ENCODE measurements at regions not wholly inside any gene's neighbourhood (a gene's known extent, or its start where the extent isn't known, plus 50 kb on each side); places are given as distances from the start of the nearest gene placed in this dataset.

DNA sequence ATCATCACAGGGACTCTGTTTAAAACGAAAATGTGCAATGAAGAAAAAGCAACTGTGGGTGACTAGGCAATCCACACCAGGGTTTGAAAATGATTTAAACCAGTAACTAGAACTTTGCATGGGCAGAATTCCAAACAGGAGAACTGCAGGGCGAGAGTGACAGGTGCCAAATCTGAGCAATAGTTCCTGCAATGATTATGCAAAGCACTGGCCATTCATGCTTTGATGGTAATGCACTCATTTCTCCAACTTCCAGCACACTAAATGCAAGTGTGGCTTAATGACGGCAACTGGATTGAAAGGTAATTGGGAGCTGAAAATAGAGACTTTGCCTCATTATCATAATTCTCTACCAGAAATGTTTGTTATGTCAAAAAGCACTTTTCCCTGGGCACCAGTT, 140.5 kb upstream of the TMCC3 start:
- H3K36me3 ChIP-seq (ENCODE audit: insufficient read depth, low read length): no peaks in the 10 kb centered on the region
- H3K9ac ChIP-seq (ENCODE audit: low read length): peak overlapping the region; percentile 42
- no peaks in the 10 kb centered on the region for H4K20me1 ChIP-seq (ENCODE audit: insufficient read depth)
- H3K79me2 ChIP-seq (replicated peaks; ENCODE audit: insufficient read depth, low read length): no peaks in the 10 kb centered on the region
- peak overlapping the region; percentile 89 for H3K27ac ChIP-seq (ENCODE audit: low read length)
- H3K4me2 ChIP-seq (ENCODE audit: low read length): peak overlapping the region; percentile 20
- H3K4me3 ChIP-seq (ENCODE audit: low read length): peak overlapping the region; percentile 21
- TF ChIP-seq POLR2AphosphoS5 (IDR thresholded peaks at IDR 0.05): peak; percentile 19
- TF ChIP-seq RAD21 (conservative IDR thresholded peaks at IDR 0.05): no peak
- peak; percentile 23 for TF ChIP-seq EP300 (conservative IDR thresholded peaks at IDR 0.05; ENCODE audit: poor library complexity, severe bottlenecking)
- TF ChIP-seq, protein P1, sequence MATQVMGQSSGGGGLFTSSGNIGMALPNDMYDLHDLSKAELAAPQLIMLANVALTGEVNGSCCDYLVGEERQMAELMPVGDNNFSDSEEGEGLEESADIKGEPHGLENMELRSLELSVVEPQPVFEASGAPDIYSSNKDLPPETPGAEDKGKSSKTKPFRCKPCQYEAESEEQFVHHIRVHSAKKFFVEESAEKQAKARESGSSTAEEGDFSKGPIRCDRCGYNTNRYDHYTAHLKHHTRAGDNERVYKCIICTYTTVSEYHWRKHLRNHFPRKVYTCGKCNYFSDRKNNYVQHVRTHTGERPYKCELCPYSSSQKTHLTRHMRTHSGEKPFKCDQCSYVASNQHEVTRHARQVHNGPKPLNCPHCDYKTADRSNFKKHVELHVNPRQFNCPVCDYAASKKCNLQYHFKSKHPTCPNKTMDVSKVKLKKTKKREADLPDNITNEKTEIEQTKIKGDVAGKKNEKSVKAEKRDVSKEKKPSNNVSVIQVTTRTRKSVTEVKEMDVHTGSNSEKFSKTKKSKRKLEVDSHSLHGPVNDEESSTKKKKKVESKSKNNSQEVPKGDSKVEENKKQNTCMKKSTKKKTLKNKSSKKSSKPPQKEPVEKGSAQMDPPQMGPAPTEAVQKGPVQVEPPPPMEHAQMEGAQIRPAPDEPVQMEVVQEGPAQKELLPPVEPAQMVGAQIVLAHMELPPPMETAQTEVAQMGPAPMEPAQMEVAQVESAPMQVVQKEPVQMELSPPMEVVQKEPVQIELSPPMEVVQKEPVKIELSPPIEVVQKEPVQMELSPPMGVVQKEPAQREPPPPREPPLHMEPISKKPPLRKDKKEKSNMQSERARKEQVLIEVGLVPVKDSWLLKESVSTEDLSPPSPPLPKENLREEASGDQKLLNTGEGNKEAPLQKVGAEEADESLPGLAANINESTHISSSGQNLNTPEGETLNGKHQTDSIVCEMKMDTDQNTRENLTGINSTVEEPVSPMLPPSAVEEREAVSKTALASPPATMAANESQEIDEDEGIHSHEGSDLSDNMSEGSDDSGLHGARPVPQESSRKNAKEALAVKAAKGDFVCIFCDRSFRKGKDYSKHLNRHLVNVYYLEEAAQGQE (IDR thresholded peaks at IDR 0.05; ENCODE audit: borderline replicate concordance): peak; percentile 69
- no peak for TF ChIP-seq MXI1 (conservative IDR thresholded peaks at IDR 0.05; ENCODE audit: poor library complexity, severe bottlenecking)
- TF ChIP-seq TAF1 (IDR thresholded peaks at IDR 0.05; ENCODE audit: low read depth): no peak
- TF ChIP-seq EZH2 (IDR thresholded peaks at IDR 0.05; ENCODE audit: borderline replicate concordance, insufficient read depth, low read length, poor library complexity, severe bottlenecking): no peak
- no peaks in the 10 kb centered on the region for H3F3A ChIP-seq (ENCODE audit: insufficient read depth, low read length, poor library complexity, severe bottlenecking)
- H2AFZ ChIP-seq (ENCODE audit: low read depth, low read length): peak overlapping the region; percentile 28
- no peaks in the 10 kb centered on the region for H3K9me3 ChIP-seq (ENCODE audit: low read length)
- H3K9me2 ChIP-seq (ENCODE audit: insufficient read depth, low read length): no peaks in the 10 kb centered on the region
- H3K27me3 ChIP-seq (ENCODE audit: insufficient read depth, low read depth, low read length): no peaks in the 10 kb centered on the region

DNA sequence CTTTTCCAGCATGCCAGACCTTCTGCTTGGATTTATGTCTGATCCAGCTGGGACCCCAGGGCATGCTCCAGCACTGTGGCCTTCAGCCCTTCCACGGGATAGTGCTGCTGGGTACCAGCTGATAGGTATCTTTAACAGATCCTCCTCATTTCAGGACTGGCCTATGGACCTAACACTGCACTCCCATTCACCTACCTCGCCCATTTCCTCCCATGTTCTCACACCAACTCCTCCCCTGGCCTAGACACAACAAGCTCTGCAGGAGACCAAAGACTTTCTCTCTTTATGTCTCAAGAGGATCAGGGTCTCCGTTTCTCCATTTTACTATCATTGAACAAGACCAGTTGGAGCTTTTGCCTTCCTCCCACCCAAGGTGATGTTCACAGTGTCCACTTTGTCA, 140.0 kb upstream of the TMCC3 start:
- H3K4me2 ChIP-seq (ENCODE audit: low read length): peak overlapping the region; percentile 20
- no peaks in the 10 kb centered on the region for H3K27me3 ChIP-seq (ENCODE audit: insufficient read depth, low read depth, low read length)
- no peaks in the 10 kb centered on the region for H3K36me3 ChIP-seq (ENCODE audit: insufficient read depth, low read length)
- H3F3A ChIP-seq (ENCODE audit: insufficient read depth, low read length, poor library complexity, severe bottlenecking): no peaks in the 10 kb centered on the region
- TF ChIP-seq TAF1 (IDR thresholded peaks at IDR 0.05; ENCODE audit: low read depth) (no peak), EP300 (conservative IDR thresholded peaks at IDR 0.05; ENCODE audit: poor library complexity, severe bottlenecking) (no peak), MXI1 (conservative IDR thresholded peaks at IDR 0.05; ENCODE audit: poor library complexity, severe bottlenecking) (no peak), EZH2 (IDR thresholded peaks at IDR 0.05; ENCODE audit: borderline replicate concordance, insufficient read depth, low read length, poor library complexity, severe bottlenecking) (no peak), POLR2AphosphoS5 (IDR thresholded peaks at IDR 0.05) (no peak), SMC3 (conservative IDR thresholded peaks at IDR 0.05; ENCODE audit: poor library complexity) (no peak), RAD21 (conservative IDR thresholded peaks at IDR 0.05) (no peak)
- TF ChIP-seq, protein P2, sequence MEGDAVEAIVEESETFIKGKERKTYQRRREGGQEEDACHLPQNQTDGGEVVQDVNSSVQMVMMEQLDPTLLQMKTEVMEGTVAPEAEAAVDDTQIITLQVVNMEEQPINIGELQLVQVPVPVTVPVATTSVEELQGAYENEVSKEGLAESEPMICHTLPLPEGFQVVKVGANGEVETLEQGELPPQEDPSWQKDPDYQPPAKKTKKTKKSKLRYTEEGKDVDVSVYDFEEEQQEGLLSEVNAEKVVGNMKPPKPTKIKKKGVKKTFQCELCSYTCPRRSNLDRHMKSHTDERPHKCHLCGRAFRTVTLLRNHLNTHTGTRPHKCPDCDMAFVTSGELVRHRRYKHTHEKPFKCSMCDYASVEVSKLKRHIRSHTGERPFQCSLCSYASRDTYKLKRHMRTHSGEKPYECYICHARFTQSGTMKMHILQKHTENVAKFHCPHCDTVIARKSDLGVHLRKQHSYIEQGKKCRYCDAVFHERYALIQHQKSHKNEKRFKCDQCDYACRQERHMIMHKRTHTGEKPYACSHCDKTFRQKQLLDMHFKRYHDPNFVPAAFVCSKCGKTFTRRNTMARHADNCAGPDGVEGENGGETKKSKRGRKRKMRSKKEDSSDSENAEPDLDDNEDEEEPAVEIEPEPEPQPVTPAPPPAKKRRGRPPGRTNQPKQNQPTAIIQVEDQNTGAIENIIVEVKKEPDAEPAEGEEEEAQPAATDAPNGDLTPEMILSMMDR (IDR thresholded peaks at IDR 0.05; ENCODE audit: poor library complexity, severe bottlenecking): no peak
- TF ChIP-seq, protein P1 (IDR thresholded peaks at IDR 0.05; ENCODE audit: borderline replicate concordance): no peak
- peak overlapping the region; percentile 42 for H3K9ac ChIP-seq (ENCODE audit: low read length)
- peak overlapping the region; percentile 89 for H3K27ac ChIP-seq (ENCODE audit: low read length)
- peak overlapping the region; percentile 28 for H2AFZ ChIP-seq (ENCODE audit: low read depth, low read length)
- H4K20me1 ChIP-seq (ENCODE audit: insufficient read depth): no peaks in the 10 kb centered on the region
- H3K9me3 ChIP-seq (ENCODE audit: low read length): no peaks in the 10 kb centered on the region
- peak overlapping the region; percentile 21 for H3K4me3 ChIP-seq (ENCODE audit: low read length)
- H3K79me2 ChIP-seq (replicated peaks; ENCODE audit: insufficient read depth, low read length): no peaks in the 10 kb centered on the region
- H3K9me2 ChIP-seq (ENCODE audit: insufficient read depth, low read length): no peaks in the 10 kb centered on the region
